ENCODE measurements at regions not wholly inside any gene's neighbourhood (a gene's known extent, or its start where the extent isn't known, plus 50 kb on each side); places are given as distances from the start of the nearest gene placed in this dataset.

DNA sequence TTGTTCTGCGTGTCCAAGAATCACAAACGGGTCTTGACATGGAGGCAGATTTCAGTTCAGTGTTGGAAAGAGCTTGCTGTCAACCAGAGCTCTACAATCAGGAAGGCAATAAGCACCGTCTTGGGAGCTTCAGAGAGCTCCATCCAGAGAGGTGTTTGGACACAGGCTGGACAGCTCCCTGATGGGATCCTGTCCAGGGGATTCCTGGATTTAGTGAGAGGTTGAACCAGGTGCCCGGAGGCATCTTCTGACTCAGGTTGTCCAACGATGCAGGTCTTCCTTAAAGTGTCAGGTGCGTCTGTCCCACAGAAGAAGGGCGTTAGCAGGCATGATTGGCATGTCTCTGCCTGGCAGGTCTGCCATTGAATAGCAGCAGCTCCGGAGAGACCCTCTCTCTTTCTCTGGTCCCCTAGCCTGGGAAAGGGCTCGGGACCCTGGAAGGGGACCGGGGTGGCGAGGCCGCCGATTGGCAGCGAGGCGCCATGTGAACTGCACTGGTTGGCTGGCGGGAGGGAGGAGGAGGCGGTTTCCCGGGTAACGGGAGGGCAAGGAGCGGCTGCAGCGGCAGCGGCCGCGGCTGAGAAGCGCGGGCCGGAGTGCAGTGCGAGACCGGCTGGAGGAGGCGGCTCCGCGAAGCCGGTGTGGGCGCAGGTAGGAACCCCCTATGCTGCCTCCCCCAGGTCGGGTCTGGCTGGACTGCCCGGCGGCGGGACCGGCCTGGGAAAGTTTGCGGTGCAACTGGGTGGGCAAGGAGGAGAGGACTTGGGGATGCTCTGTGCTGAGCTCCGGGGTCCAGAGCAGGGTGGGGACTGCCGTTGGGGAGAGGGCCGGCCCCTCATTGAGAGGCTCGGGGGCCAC is 104.1 kb upstream of the E2F8 start:
- TF ChIP-seq CTCF (conservative IDR thresholded peaks at IDR 0.05; ENCODE audit: low read depth, low read length) = no peak
- no peak for TF ChIP-seq EZH2 (IDR thresholded peaks at IDR 0.05; ENCODE audit: borderline replicate concordance, low read depth, low read length, poor library complexity, severe bottlenecking)

Data from A673 (cell line).